Keratinocyte (primary cell): ENCODE measurements at regions not wholly inside any gene's neighbourhood (a gene's known extent, or its start where the extent isn't known, plus 50 kb on each side); places are given as distances from the start of the nearest gene placed in this dataset.

Experiments
- DNase-seq: peaks from one replicate; pipeline ENCODE4 v3.0.0-alpha.2; 2011; ENCODE audit warnings: low read depth, missing footprints, low spot score
- FAIRE-seq: peaks from 2 replicates; lab custom pipeline; 2011; peaks lifted over from hg19 to GRCh38; lab: Jason Lieb, UNC
- H2AFZ ChIP-seq: 2 replicates; pipeline ENCODE4 v1.6.0; 2012; ENCODE audit warnings: low read length, control low read depth, inconsistent platforms; ENCODE audit not compliant: control insufficient read depth
- H3K27ac ChIP-seq: 2 replicates; pipeline ENCODE4 v1.5.1; 2011; ENCODE audit warnings: low read length; ENCODE audit not compliant: control insufficient read depth, insufficient read depth
- H3K27me3 ChIP-seq: 3 replicates; pipeline ENCODE4 v1.6.0; 2011; ENCODE audit warnings: low read length; ENCODE audit not compliant: control insufficient read depth, insufficient read depth; ENCODE audit errors: extremely low read depth
- H3K36me3 ChIP-seq, 2 experiments: 2 replicates in 1 of 2; 3 replicates in 1 of 2; pipeline ENCODE4 v1.5.1; 2011; ENCODE audit warnings: low read length in 2 of 2, mild to moderate bottlenecking in 1 of 2; ENCODE audit not compliant: control insufficient read depth in 2 of 2, insufficient read depth in 2 of 2; ENCODE audit errors: extremely low read depth in 1 of 2
- H3K4me1 ChIP-seq: 3 replicates; pipeline ENCODE4 v1.5.1; 2011; ENCODE audit warnings: low read length; ENCODE audit not compliant: control insufficient read depth, insufficient read depth; ENCODE audit errors: extremely low read depth
- H3K4me2 ChIP-seq: 3 replicates; pipeline ENCODE4 v1.6.0; 2011; ENCODE audit warnings: low read depth, low read length; ENCODE audit not compliant: control insufficient read depth, insufficient read depth; ENCODE audit errors: extremely low read depth
- H3K4me3 ChIP-seq, 3 experiments: fragments of 200-600 bp in 1 of 3; sonication (generic) in 1 of 3; 2 replicates in 2 of 3; 3 replicates in 1 of 3; pipeline ENCODE4 v1.5.1; 2011 to 2016; ENCODE audit warnings: low read length in 3 of 3, mild to moderate bottlenecking in 3 of 3, control low read depth in 2 of 3, inconsistent platforms in 1 of 3, low read depth in 1 of 3, mixed read lengths in 1 of 3, mixed run types in 1 of 3, moderate library complexity in 1 of 3; ENCODE audit not compliant: control insufficient read depth in 2 of 3, insufficient read depth in 2 of 3; ENCODE audit errors: extremely low read depth in 1 of 3
- H3K79me2 ChIP-seq: 2 replicates; pipeline ENCODE4 v1.6.0; 2012; ENCODE audit warnings: low read length; ENCODE audit not compliant: control insufficient read depth, insufficient read depth
- H3K9ac ChIP-seq: 3 replicates; pipeline ENCODE4 v1.6.0; 2011; ENCODE audit warnings: low read length; ENCODE audit not compliant: control insufficient read depth, insufficient read depth; ENCODE audit errors: extremely low read depth
- H3K9me1 ChIP-seq: 3 replicates; pipeline ENCODE4 v1.6.0; 2011; ENCODE audit warnings: low read length; ENCODE audit not compliant: control insufficient read depth, insufficient read depth; ENCODE audit errors: extremely low read depth
- H3K9me3 ChIP-seq: 2 replicates; pipeline ENCODE4 v1.5.1; 2012; ENCODE audit warnings: low read depth, low read length; ENCODE audit not compliant: control insufficient read depth
- H4K20me1 ChIP-seq: 3 replicates; pipeline ENCODE4 v1.6.0; 2011; ENCODE audit warnings: low read length; ENCODE audit not compliant: control insufficient read depth, insufficient read depth; ENCODE audit errors: extremely low read depth
- CTCF ChIP-seq, 3 experiments: IDR thresholded peaks in 1 of 3; conservative IDR thresholded peaks in 1 of 3; optimal IDR thresholded peaks in 1 of 3; 2 replicates in 2 of 3; 3 replicates in 1 of 3; pipeline versions ENCODE3 to v1.5.1; 2011; ENCODE audit warnings: low read length in 3 of 3, mild to moderate bottlenecking in 3 of 3, moderate library complexity in 2 of 3, control low read depth in 1 of 3, inconsistent platforms in 1 of 3; ENCODE audit not compliant: insufficient read depth in 2 of 3; ENCODE audit errors: extremely low read depth in 1 of 3
- EZH2 ChIP-seq: IDR thresholded peaks from one replicate; pipeline ENCODE4 v1.6.1; 2012; ENCODE audit warnings: inconsistent platforms, mild to moderate bottlenecking, low read length, moderate library complexity
- dilution Hi-C: fragments of 300-500 bp; cut with MboI; formaldehyde crosslinking; loops from one replicate; pipeline ENCODE4 v1.7.0; 2020; ENCODE audit warnings: low sequenced_read_pairs; ENCODE audit not compliant: extremely low pct_ligation_motif_present

GRCh38 chr3:164927728-164928127 lies 150.6 kb downstream of the SI start:
- H3K27me3 ChIP-seq, result no peaks in the 10 kb centered on the region
- no peak overlapping the region for H3K9ac ChIP-seq
- H4K20me1 ChIP-seq, result no peaks in the 10 kb centered on the region
- H3K4me2 ChIP-seq, result no peak overlapping the region
- H3K4me3 ChIP-seq, result no peak overlapping the region
- H3K36me3 ChIP-seq, result no peaks in the 10 kb centered on the region
- no peaks in the 10 kb centered on the region for H3K79me2 ChIP-seq
- TF ChIP-seq CTCF (optimal IDR thresholded peaks at IDR 0.05 in 1 of 3, IDR thresholded peaks at IDR 0.05 in 1 of 3, conservative IDR thresholded peaks at IDR 0.05 in 1 of 3; ENCODE audit: extremely low read depth in 1 of 3, insufficient read depth in 2 of 3, low read length in 3 of 3), result no peak
- no peak for TF ChIP-seq EZH2
- H2AFZ ChIP-seq, result no peak overlapping the region
- no peak for DNase-seq
- no peaks in the 10 kb centered on the region for H3K4me1 ChIP-seq
- dilution Hi-C loops, result no loop called here
- H3K27ac ChIP-seq, result no peak overlapping the region
- no peak for FAIRE-seq
- H3K9me1 ChIP-seq, result no peaks in the 10 kb centered on the region
- H3K9me3 ChIP-seq, result no peaks in the 10 kb centered on the region

GRCh38 chr3:164918905-164919304 lies 159.4 kb downstream of the SI start:
- Histone ChIP-seq H3K4me3 (no peak overlapping the region), H3K27ac (no peak overlapping the region), H3K4me2 (no peak overlapping the region), H4K20me1 (no peaks in the 10 kb centered on the region), H3K36me3 (no peaks in the 10 kb centered on the region), H3K9ac (no peak overlapping the region), H2AFZ (no peak overlapping the region), H3K79me2 (no peaks in the 10 kb centered on the region), H3K4me1 (no peaks in the 10 kb centered on the region), H3K9me1 (no peaks in the 10 kb centered on the region), H3K9me3 (no peaks in the 10 kb centered on the region), H3K27me3 (no peaks in the 10 kb centered on the region)
- FAIRE-seq (no peak), DNase-seq (no peak)
- TF ChIP-seq CTCF (optimal IDR thresholded peaks at IDR 0.05 in 1 of 3, IDR thresholded peaks at IDR 0.05 in 1 of 3, conservative IDR thresholded peaks at IDR 0.05 in 1 of 3; ENCODE audit: extremely low read depth in 1 of 3, insufficient read depth in 2 of 3, low read length in 3 of 3), result no peak
- dilution Hi-C loops, result no loop called here
